ENCODE measurements at regions not wholly inside any gene's neighbourhood (a gene's known extent, or its start where the extent isn't known, plus 50 kb on each side); places are given as distances from the start of the nearest gene placed in this dataset.

GRCh38 chr12:46915836-46916235, 90.0 kb upstream of the SLC38A4 start:
- H3K4me3 ChIP-seq = no peak overlapping the region
- H3K27ac ChIP-seq (replicated peaks in 1 of 4) = no peak overlapping the region
- TF ChIP-seq CTCF (IDR thresholded peaks at IDR 0.05) = no peak
- TF ChIP-seq POLR2AphosphoS5 (IDR thresholded peaks at IDR 0.05) = no peak
- TF ChIP-seq EP300 (IDR thresholded peaks at IDR 0.05) = no peak
- TF ChIP-seq POLR2A (IDR thresholded peaks at IDR 0.05; ENCODE audit: low read depth) = no peak
- peaks cover 0 to 6% (median 1%) of the 10 kb centered on the region in 4 donors for H3K9me3 ChIP-seq
- WGBS = 73% methylated on average over 12 of the region's 12 CpGs
- intact Hi-C loops (cut with DNase I) = loop anchor here (1.0 kb wide), 1 partner anchor 20 kb away; no protein-coding TSS in a partner anchor
- H3K27me3 ChIP-seq = no peaks in the 10 kb centered on the region
- DNase-seq (ENCODE audit: extremely low spot score) = no peak
- H3K4me1 ChIP-seq = no peaks in the 10 kb centered on the region
- no peaks in the 10 kb centered on the region for H3K36me3 ChIP-seq

GRCh38 chr12:46916796-46917419, 91.1 kb upstream of the SLC38A4 start:
- peaks cover 0 to 3% (median 1%) of the 10 kb centered on the region in 4 donors for H3K9me3 ChIP-seq
- no peaks in the 10 kb centered on the region for H3K27me3 ChIP-seq
- TF ChIP-seq POLR2AphosphoS5 (IDR thresholded peaks at IDR 0.05) = no peak
- no peaks in the 10 kb centered on the region for H3K4me1 ChIP-seq
- no peak overlapping the region for H3K27ac ChIP-seq (replicated peaks in 1 of 4)
- no peak for DNase-seq (ENCODE audit: extremely low spot score)
- intact Hi-C loops (cut with DNase I) = no loop called here
- no peak overlapping the region for H3K4me3 ChIP-seq
- H3K36me3 ChIP-seq = no peaks in the 10 kb centered on the region
- 100% methylated on average over 1 of the region's 1 CpG for WGBS

GRCh38 chr12:46917821-46918220, 92.0 kb upstream of the SLC38A4 start:
- Histone ChIP-seq H3K4me1 (no peaks in the 10 kb centered on the region), H3K4me3 (no peak overlapping the region), H3K27ac (replicated peaks in 1 of 4) (no peak overlapping the region), H3K36me3 (no peaks in the 10 kb centered on the region), H3K9me3 (peaks cover 0 to 3% (median 0%) of the 10 kb centered on the region in 4 donors), H3K27me3 (no peaks in the 10 kb centered on the region)
- intact Hi-C loops (cut with DNase I) = no loop called here
- TF ChIP-seq EP300 (IDR thresholded peaks at IDR 0.05) (no peak), POLR2A (IDR thresholded peaks at IDR 0.05; ENCODE audit: low read depth) (no peak), CTCF (IDR thresholded peaks at IDR 0.05) (no peak), POLR2AphosphoS5 (IDR thresholded peaks at IDR 0.05) (no peak)
- 74% methylated on average over 4 of the region's 4 CpGs for WGBS
- no peak for DNase-seq (ENCODE audit: extremely low spot score)

- H3K4me3 ChIP-seq = no peak overlapping the region
- no peak for DNase-seq (ENCODE audit: extremely low spot score)
- intact Hi-C loops (cut with DNase I) = no loop called here
- 91% methylated on average over 9 of the region's 9 CpGs for WGBS
- no peaks in the 10 kb centered on the region for H3K9me3 ChIP-seq
- H3K27ac ChIP-seq (replicated peaks in 1 of 4) = no peak overlapping the region
- no peaks in the 10 kb centered on the region for H3K27me3 ChIP-seq
- no peaks in the 10 kb centered on the region for H3K36me3 ChIP-seq
- H3K4me1 ChIP-seq = no peaks in the 10 kb centered on the region
- TF ChIP-seq EP300 (IDR thresholded peaks at IDR 0.05) = no peak
- no peak for TF ChIP-seq POLR2AphosphoS5 (IDR thresholded peaks at IDR 0.05)
- TF ChIP-seq POLR2A (IDR thresholded peaks at IDR 0.05; ENCODE audit: low read depth) = no peak
- no peak for TF ChIP-seq CTCF (IDR thresholded peaks at IDR 0.05)
Observed at GRCh38 chr12:46918631-46919030, 92.8 kb upstream of the SLC38A4 start.

- Histone ChIP-seq H3K27me3 (no peaks in the 10 kb centered on the region), H3K9me3 (no peaks in the 10 kb centered on the region), H3K4me1 (no peaks in the 10 kb centered on the region), H3K27ac (replicated peaks in 1 of 4) (no peak overlapping the region), H3K36me3 (no peaks in the 10 kb centered on the region), H3K4me3 (no peak overlapping the region)
- no peak for DNase-seq (ENCODE audit: extremely low spot score)
- TF ChIP-seq POLR2A (IDR thresholded peaks at IDR 0.05; ENCODE audit: low read depth) = no peak
- no peak for TF ChIP-seq CTCF (IDR thresholded peaks at IDR 0.05)
- no peak for TF ChIP-seq POLR2AphosphoS5 (IDR thresholded peaks at IDR 0.05)
- TF ChIP-seq EP300 (IDR thresholded peaks at IDR 0.05) = no peak
- intact Hi-C loops (cut with DNase I) = no loop called here
- WGBS = 61% methylated on average over 9 of the region's 9 CpGs
Observed at GRCh38 chr12:46919666-46920400, 94.0 kb upstream of the SLC38A4 start.

Data from esophagus muscularis mucosa (tissue), 4 donors.